SK-N-SH treated with all-trans-retinoic acid at 6 μM for 48 hours (cell line): ENCODE measurements at regions not wholly inside any gene's neighbourhood (a gene's known extent, or its start where the extent isn't known, plus 50 kb on each side); places are given as distances from the start of the nearest gene placed in this dataset.

ENCODE experiments used
- ATAC-seq: fragments of 200-7000 bp; cut with Tn5 transposase; 3 replicates; pipeline ENCODE4 v1.9.1; 2020; ENCODE audit warnings: mild to moderate bottlenecking, moderate library complexity
- ARNTL ChIP-seq: fragments of 450-650 bp; formaldehyde crosslinking; IDR thresholded peaks from 2 replicates; pipeline ENCODE4 v1.5.0; 2020; ENCODE audit warnings: low read depth, mild to moderate bottlenecking, moderate library complexity, borderline replicate concordance
- BACH2 ChIP-seq: fragments of 250-450 bp; sonication (Bioruptor Pico); IDR thresholded peaks from 2 replicates; pipeline ENCODE4 v1.9.0; 2021; ENCODE audit warnings: mild to moderate bottlenecking, borderline replicate concordance
- CSDC2 ChIP-seq: fragments of 250-450 bp; sonication (Bioruptor Pico); IDR thresholded peaks from 2 replicates; pipeline ENCODE4 v1.5.0; 2020; ENCODE audit warnings: mild to moderate bottlenecking, moderate library complexity
- CSRNP3 ChIP-seq: fragments of 250-450 bp; sonication (Bioruptor Pico); IDR thresholded peaks from 2 replicates; pipeline ENCODE4 v1.5.1; 2021; ENCODE audit warnings: mild to moderate bottlenecking, moderate library complexity
- ESRRG ChIP-seq: fragments of 250-450 bp; sonication (Bioruptor Pico); IDR thresholded peaks from 2 replicates; pipeline ENCODE4 v1.6.1; 2021; ENCODE audit warnings: mild to moderate bottlenecking
- GLIS3 ChIP-seq: fragments of 250-450 bp; sonication (Bioruptor Pico); IDR thresholded peaks from 2 replicates; pipeline ENCODE4 v1.5.0; 2020; ENCODE audit warnings: mild to moderate bottlenecking, moderate library complexity
- OSR1 ChIP-seq: fragments of 250-450 bp; sonication (Bioruptor Pico); IDR thresholded peaks from 2 replicates; pipeline ENCODE4 v1.8.0; 2022; ENCODE audit warnings: moderate library complexity, mild to moderate bottlenecking, inconsistent platforms
- PATZ1 ChIP-seq: fragments of 250-450 bp; sonication (Bioruptor Pico); IDR thresholded peaks from 2 replicates; pipeline ENCODE4 v1.8.0; 2020; ENCODE audit warnings: mild to moderate bottlenecking, moderate library complexity, borderline replicate concordance
- PPARA ChIP-seq: fragments of 250-450 bp; sonication (Bioruptor Pico); IDR thresholded peaks from 2 replicates; pipeline ENCODE4 v1.5.0; 2020; ENCODE audit warnings: mild to moderate bottlenecking, borderline replicate concordance
- RARB ChIP-seq: fragments of 250-450 bp; sonication (Bioruptor Pico); IDR thresholded peaks from 2 replicates; pipeline ENCODE4 v1.8.0; 2021; ENCODE audit warnings: mild to moderate bottlenecking, moderate library complexity
- SNAI2 ChIP-seq: fragments of 250-450 bp; sonication (Bioruptor Pico); IDR thresholded peaks from 2 replicates; pipeline ENCODE4 v1.5.0; 2020; ENCODE audit warnings: mild to moderate bottlenecking, moderate library complexity
- TCF4 ChIP-seq: fragments of 250-450 bp; sonication (Bioruptor Pico); IDR thresholded peaks from 2 replicates; pipeline ENCODE4 v1.8.0; 2021; ENCODE audit warnings: mild to moderate bottlenecking, moderate library complexity, borderline replicate concordance
- TOX ChIP-seq: fragments of 250-450 bp; sonication (Bioruptor Pico); IDR thresholded peaks from 2 replicates; pipeline ENCODE4 v1.8.0; 2021; ENCODE audit warnings: mild to moderate bottlenecking, moderate library complexity, borderline replicate concordance
- ZC3H10 ChIP-seq: fragments of 250-450 bp; sonication (Bioruptor Pico); IDR thresholded peaks from 2 replicates; pipeline ENCODE4 v1.5.1; 2021; ENCODE audit warnings: mild to moderate bottlenecking, moderate library complexity
- ZFP3 ChIP-seq: fragments of 250-450 bp; sonication (Bioruptor Pico); IDR thresholded peaks from 2 replicates; pipeline ENCODE4 v1.5.0; 2020; ENCODE audit warnings: mild to moderate bottlenecking, moderate library complexity
- ZFP30 ChIP-seq: fragments of 450-650 bp; formaldehyde crosslinking; IDR thresholded peaks from 2 replicates; pipeline ENCODE4 v1.5.0; 2022; ENCODE audit warnings: mild to moderate bottlenecking, moderate library complexity
- ZNF70 ChIP-seq: fragments of 450-650 bp; formaldehyde crosslinking; IDR thresholded peaks from 2 replicates; pipeline ENCODE4 v1.5.0; 2020; ENCODE audit warnings: mild to moderate bottlenecking, moderate library complexity
- ZNF8 ChIP-seq: fragments of 450-650 bp; formaldehyde crosslinking; IDR thresholded peaks from 2 replicates; pipeline ENCODE4 v1.5.0; 2020; ENCODE audit warnings: mild to moderate bottlenecking, moderate library complexity
- TF ChIP-seq, protein P1 (sequence below): fragments of 250-450 bp; sonication (Bioruptor Pico); IDR thresholded peaks from 2 replicates; pipeline ENCODE4 v1.8.0; 2021; ENCODE audit warnings: low read depth, mild to moderate bottlenecking, moderate library complexity, borderline replicate concordance
- TF ChIP-seq, protein P2 (sequence below): fragments of 250-450 bp; sonication (Bioruptor Pico); IDR thresholded peaks from 2 replicates; pipeline ENCODE4 v1.5.0; 2020; ENCODE audit warnings: mild to moderate bottlenecking, moderate library complexity

DNA sequence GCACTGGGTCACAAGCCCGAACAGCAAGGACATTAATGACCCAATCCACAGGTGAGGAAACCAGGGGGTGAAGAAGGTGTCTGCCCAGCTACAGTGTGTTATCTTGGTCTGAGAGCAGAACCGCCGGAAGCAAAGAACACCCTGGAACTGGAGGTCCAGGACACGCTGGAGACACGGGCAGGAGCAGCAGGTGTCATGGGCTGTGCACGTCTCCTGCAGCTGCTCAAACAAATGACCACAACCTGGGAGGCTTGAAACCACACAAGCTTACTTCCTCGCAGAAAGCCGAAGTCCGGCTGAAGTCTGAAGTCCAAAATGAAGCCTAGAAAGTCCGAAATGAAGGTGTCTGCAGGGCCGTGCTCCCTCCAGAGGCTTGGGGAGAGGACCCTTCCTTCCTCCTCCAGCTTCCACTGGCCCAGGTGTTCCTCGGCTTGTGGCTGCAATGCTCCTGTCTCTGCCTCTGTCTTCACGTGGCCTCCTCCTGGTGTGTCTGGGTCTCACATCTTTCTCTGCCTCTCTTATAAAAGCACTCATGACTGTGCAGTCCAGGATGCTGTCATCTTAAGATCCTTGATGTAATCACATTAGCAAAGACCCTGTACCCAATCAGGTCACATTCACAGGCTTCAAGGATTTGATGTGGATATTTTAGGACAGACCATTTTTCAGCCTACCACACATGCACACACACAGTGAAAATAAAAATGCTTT, 351.2 kb downstream of the C16orf95 start (continued):
- TF ChIP-seq, protein P1, sequence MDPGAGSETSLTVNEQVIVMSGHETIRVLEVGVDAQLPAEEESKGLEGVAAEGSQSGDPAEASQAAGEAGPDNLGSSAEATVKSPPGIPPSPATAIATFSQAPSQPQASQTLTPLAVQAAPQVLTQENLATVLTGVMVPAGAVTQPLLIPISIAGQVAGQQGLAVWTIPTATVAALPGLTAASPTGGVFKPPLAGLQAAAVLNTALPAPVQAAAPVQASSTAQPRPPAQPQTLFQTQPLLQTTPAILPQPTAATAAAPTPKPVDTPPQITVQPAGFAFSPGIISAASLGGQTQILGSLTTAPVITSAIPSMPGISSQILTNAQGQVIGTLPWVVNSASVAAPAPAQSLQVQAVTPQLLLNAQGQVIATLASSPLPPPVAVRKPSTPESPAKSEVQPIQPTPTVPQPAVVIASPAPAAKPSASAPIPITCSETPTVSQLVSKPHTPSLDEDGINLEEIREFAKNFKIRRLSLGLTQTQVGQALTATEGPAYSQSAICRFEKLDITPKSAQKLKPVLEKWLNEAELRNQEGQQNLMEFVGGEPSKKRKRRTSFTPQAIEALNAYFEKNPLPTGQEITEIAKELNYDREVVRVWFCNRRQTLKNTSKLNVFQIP (CRISPR knock-in tag), result no peak
- TF ChIP-seq ZC3H10 (CRISPR knock-in tag), result no peak

DNA sequence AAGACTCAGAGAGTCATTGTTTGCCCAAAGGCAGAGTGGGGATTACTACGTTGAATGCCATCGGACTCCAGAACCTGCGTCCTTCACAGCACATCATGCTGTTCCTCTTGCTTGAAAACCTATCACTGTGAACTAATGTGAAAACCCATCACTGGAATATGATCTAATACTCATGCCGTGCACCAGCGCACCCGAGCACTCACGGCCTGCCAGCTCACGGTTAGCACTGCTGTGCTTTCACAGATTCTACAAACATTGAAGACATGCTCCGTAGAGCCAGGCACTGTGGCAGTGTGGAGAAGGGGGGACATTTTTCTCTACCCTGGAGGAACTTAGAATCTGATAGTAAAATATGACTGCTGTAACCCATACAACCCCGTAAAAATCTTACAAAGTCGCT, 350.4 kb downstream of the C16orf95 start:
- peak; percentile 35 for ATAC-seq
- TF ChIP-seq BACH2 (CRISPR knock-in tag), result no peak
- TF ChIP-seq, all 23 proteins: peak for 0

GRCh38 chr16:86968866-86969265, 348.3 kb downstream of the C16orf95 start:
- no peak for ATAC-seq
- TF ChIP-seq SNAI2 (CRISPR knock-in tag) (no peak), OSR1 (no peak), BACH2 (CRISPR knock-in tag) (no peak), ZFP3 (CRISPR knock-in tag) (no peak), ARNTL (no peak), GLIS3 (CRISPR knock-in tag) (no peak), TCF4 (CRISPR knock-in tag) (no peak), PPARA (CRISPR knock-in tag) (no peak), CSRNP3 (no peak), ZFP30 (CRISPR knock-in tag) (no peak), TOX (no peak), ESRRG (CRISPR knock-in tag) (no peak), RARB (no peak), ZNF8 (CRISPR knock-in tag) (no peak), ZC3H10 (CRISPR knock-in tag) (no peak), PATZ1 (no peak), CSDC2 (CRISPR knock-in tag) (no peak), ZNF70 (CRISPR knock-in tag) (no peak)
- TF ChIP-seq, protein P1 (CRISPR knock-in tag), result no peak
- TF ChIP-seq, protein P2, sequence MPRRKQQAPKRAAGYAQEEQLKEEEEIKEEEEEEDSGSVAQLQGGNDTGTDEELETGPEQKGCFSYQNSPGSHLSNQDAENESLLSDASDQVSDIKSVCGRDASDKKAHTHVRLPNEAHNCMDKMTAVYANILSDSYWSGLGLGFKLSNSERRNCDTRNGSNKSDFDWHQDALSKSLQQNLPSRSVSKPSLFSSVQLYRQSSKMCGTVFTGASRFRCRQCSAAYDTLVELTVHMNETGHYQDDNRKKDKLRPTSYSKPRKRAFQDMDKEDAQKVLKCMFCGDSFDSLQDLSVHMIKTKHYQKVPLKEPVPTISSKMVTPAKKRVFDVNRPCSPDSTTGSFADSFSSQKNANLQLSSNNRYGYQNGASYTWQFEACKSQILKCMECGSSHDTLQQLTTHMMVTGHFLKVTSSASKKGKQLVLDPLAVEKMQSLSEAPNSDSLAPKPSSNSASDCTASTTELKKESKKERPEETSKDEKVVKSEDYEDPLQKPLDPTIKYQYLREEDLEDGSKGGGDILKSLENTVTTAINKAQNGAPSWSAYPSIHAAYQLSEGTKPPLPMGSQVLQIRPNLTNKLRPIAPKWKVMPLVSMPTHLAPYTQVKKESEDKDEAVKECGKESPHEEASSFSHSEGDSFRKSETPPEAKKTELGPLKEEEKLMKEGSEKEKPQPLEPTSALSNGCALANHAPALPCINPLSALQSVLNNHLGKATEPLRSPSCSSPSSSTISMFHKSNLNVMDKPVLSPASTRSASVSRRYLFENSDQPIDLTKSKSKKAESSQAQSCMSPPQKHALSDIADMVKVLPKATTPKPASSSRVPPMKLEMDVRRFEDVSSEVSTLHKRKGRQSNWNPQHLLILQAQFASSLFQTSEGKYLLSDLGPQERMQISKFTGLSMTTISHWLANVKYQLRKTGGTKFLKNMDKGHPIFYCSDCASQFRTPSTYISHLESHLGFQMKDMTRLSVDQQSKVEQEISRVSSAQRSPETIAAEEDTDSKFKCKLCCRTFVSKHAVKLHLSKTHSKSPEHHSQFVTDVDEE (CRISPR knock-in tag), result no peak

GRCh38 chr16:86969716-86970115, 347.5 kb downstream of the C16orf95 start:
- TF ChIP-seq OSR1 (no peak), PPARA (CRISPR knock-in tag) (no peak), ESRRG (CRISPR knock-in tag) (no peak), CSRNP3 (no peak), ZNF8 (CRISPR knock-in tag) (no peak)
- TF ChIP-seq, protein P2 (CRISPR knock-in tag), result no peak
- no peak for ATAC-seq
